Astrocyte of the spinal cord (primary cell): ENCODE measurements at regions not wholly inside any gene's neighbourhood (a gene's known extent, or its start where the extent isn't known, plus 50 kb on each side); places are given as distances from the start of the nearest gene placed in this dataset.

ENCODE experiments used
- DNase-seq: peaks from one replicate; pipeline ENCODE4 v3.0.0; 2011; ENCODE audit warnings: low read depth, low spot score
- H3K4me3 ChIP-seq: 2 replicates; pipeline ENCODE4 v1.5.1; 2011; ENCODE audit warnings: low read depth, mild to moderate bottlenecking, low read length, moderate library complexity
- in situ Hi-C: cut with HindIII; loops from 2 replicates; pipeline ENCODE4 v1.10.0; 2017; ENCODE audit warnings: low sequenced_read_pairs
- TF ChIP-seq, protein P1 (sequence below): IDR thresholded peaks from 2 replicates; pipeline ENCODE4 v1.5.1; 2012; ENCODE audit warnings: low read depth, mild to moderate bottlenecking, low read length, inconsistent platforms

DNA sequence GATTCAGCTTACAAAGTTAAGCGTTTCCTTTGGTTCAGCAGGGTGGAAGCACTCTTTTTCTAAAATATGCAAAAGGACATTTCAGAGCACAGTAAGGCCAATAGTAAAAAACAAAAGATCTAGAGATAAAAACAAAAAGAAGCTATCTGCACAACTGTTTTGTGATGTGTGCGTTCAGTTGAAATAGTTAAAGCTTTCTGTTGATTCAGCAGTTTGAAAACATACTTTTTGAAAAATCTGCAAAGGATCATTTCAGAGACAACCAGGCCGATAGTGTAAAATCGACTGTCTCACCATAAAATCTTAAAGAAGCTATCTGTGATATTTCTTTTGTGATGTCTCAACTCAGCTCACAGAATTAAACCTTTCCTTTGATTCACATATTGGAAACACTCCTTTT is 300.0 kb upstream of the ALG10B start:
- H3K4me3 ChIP-seq = no peak overlapping the region
- in situ Hi-C loops = no loop called here
- no peak for DNase-seq

DNA sequence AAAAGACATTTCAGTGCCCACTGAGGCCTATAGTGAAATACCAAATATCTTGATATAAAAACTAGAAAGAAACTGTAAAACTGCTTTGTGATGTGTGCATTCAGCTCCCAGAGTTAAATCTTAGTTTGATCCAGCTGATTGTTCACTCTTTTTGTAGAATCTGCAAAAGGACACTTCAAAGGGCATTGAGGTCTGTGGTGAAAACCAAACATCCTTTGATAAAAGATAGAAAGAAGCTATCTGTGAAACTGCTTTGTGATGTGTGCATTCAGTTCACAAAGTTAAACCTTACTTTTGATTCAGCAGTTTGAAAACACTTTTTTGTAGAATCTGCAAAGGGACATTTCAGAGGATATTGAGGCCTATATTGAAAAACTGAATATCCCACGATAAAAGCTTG is 290.7 kb upstream of the ALG10B start:
- no peak for DNase-seq
- in situ Hi-C loops = no loop called here
- no peak overlapping the region for H3K4me3 ChIP-seq
- TF ChIP-seq, protein P1, sequence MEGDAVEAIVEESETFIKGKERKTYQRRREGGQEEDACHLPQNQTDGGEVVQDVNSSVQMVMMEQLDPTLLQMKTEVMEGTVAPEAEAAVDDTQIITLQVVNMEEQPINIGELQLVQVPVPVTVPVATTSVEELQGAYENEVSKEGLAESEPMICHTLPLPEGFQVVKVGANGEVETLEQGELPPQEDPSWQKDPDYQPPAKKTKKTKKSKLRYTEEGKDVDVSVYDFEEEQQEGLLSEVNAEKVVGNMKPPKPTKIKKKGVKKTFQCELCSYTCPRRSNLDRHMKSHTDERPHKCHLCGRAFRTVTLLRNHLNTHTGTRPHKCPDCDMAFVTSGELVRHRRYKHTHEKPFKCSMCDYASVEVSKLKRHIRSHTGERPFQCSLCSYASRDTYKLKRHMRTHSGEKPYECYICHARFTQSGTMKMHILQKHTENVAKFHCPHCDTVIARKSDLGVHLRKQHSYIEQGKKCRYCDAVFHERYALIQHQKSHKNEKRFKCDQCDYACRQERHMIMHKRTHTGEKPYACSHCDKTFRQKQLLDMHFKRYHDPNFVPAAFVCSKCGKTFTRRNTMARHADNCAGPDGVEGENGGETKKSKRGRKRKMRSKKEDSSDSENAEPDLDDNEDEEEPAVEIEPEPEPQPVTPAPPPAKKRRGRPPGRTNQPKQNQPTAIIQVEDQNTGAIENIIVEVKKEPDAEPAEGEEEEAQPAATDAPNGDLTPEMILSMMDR = no peak

More for the DNA sequence above, 300.0 kb upstream of the ALG10B start:
- TF ChIP-seq, protein P1 = no peak

DNA sequence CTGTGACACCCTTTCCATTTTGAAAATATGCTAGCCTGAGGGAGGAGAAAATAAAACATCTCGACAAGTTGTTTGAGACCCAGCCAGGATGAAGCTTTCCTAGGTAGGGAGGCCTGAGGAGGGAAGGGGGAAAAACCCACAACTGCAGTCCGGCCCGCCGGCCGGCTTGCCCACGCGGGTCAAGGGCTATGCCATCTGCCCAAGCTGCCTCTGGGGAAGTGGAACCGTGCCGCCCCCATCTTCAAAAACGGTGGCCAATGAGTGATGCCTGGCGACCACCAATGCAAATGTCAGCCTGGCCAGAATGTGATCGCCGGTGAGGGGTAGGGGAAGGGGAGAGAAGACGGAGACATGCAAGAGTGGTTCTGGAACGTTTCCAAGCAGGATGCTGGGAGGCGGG is 263.5 kb upstream of the ALG10B start:
- no peak for DNase-seq
- in situ Hi-C loops = no loop called here
- H3K4me3 ChIP-seq = no peak overlapping the region
- TF ChIP-seq, protein P1 = no peak

DNA sequence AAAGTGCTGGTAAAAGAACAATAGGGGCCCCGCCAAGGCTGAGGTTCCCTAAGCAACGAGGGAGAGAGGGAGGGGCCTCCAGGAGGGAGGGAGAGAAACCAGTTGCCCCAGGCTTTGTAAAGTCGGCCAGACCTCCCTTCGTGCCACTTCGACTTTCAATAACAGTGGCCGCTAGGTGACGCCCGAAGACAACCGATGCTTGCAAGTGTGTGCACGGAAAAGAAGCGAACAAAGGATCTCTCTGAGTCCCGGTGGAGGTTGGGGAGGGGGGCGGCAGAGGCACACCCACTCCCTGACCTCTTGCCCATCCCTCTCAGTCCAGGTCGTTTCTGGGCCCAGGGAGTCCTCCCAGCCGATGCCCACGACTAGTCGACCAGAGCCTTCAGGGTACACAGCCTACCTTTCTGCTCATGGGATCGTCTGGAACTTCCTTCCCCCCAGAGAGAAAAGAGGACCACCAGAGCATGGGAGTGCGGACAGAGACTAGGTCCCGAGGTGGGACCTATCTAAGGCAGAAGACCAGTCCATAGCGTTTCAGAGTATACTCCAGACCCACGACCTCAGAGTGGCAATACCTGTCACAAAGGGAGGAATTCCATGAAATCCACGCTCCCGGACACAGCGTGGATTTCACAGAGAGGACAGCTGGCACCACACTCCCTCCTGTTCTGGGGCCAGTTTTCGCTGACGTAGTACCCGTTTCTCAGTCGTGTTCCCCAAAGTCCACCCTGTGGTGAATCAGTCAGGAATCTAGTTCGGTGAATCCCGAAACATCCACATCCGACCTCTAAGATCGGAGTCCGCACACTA is 262.7 kb upstream of the ALG10B start:
- TF ChIP-seq, protein P1 = no peak
- in situ Hi-C loops = no loop called here
- no peak overlapping the region for H3K4me3 ChIP-seq
- no peak for DNase-seq

DNA sequence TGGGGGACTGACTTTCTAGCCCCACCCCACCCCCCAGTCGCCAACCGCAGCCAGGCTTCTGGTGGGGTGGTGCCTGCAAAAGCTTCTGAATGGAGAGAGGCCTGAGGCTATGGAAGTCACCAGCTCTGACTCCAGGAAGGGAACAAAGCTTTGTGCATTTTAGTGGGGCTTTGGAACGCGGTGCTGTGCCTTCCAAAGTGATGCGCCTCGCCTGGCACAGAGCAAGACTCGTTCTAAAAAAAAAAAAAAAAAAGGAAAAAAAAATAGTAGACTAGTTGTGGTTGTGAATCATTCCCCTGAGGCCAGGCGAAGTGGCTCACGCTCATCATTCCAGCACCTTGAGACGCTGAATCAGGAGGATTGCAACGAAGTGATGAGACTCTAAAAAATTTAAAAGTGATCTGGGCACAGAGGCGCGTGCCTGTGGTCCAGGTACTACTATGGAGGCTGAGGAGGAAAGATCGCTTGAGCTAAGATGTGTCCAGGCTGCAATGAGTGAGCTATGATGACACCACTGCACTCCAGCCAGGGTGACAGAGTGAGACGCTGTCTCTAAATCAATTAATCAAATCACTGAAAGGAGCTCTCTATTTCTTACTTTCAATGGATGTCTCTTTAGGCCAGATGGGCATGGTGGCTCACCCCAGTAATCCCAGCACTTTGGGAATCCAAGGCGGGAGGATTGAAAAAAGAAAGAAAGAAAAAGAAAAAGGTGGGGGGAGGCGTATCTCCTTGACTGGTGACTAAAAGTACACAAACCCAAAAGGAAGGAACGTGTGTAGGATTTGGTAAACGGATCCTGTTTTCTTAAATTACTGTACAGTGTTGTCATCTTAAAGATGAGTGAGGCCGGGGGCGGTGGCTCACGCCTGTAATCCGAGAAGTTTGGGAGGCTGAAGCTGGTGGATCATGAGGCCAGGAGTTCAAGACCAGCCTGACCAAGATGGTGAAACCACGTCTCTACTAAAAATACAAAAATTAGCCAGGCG is 259.6 kb upstream of the ALG10B start:
- in situ Hi-C loops = no loop called here
- TF ChIP-seq, protein P1 = no peak
- no peak for DNase-seq

DNA sequence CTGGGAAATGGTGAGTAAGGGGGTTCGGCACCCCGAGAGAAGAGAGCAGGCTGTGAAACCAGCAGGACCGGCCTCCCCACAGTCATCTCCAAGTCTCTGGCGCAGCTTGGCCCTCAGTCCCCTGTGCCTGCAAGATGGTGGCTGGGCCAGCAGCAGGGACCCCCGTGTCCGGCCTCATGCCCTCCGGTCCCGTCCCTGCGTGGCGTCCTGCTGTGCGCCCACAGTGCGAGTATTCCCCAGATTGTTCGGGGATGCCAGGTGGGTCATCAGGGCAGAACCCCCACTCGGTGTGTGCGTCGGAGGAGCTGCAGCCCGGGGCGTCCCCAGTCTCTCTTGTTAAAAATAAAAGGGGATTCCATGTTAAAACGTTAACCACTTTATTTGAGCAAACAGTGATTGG is 216.9 kb upstream of the ALG10B start:
- no peak overlapping the region for H3K4me3 ChIP-seq
- DNase-seq = no peak
- in situ Hi-C loops = no loop called here
- TF ChIP-seq, protein P1 = no peak

More for the DNA sequence above, 259.6 kb upstream of the ALG10B start:
- no peak overlapping the region for H3K4me3 ChIP-seq
